GM18520 (cell line): ENCODE measurements at regions not wholly inside any gene's neighbourhood (a gene's known extent, or its start where the extent isn't known, plus 50 kb on each side); places are given as distances from the start of the nearest gene placed in this dataset.
"Not testable (repeated sequence)": the region's sequence is repeated elsewhere in the genome, so short reads cannot be mapped to it uniquely, and the experiment has no call there.

Experiments used
- ATAC-seq: cut with Tn5 transposase; IDR thresholded peaks from one replicate; pipeline ENCODE4 v1.9.1; 2021; ENCODE audit not compliant: unreplicated experiment

DNA sequence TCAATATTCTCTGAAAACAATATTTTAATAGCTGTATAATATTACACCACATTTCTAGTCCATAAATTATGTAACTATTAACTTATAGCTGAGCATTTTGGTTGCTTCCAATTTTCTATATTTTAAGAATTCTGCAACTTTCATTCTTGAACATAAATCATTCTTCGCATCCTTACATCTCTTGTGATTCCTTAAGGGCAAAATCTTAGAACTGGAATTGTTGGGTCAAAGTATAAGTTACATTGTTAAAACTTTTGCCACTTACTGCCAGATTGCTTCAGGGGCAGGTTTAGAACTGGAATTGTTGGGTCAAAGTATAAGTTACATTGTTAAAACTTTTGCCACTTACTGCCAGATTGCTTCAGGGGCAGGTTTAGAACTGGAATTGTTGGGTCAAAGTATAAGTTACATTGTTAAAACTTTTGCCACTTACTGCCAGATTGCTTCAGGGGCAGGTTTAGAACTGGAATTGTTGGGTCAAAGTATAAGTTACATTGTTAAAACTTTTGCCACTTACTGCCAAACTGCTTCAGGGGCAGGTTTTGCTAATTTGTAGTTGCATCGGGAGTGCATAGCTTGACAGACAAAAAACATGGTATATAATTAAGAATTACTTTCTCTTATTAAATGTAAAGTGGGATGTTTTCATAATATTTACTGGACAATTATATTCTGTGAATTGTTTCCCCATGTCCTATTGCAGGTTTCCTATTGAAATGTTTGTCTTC, 179.9 kb upstream of the OR13F1 start:
- ATAC-seq, result not testable (repeated sequence)

DNA sequence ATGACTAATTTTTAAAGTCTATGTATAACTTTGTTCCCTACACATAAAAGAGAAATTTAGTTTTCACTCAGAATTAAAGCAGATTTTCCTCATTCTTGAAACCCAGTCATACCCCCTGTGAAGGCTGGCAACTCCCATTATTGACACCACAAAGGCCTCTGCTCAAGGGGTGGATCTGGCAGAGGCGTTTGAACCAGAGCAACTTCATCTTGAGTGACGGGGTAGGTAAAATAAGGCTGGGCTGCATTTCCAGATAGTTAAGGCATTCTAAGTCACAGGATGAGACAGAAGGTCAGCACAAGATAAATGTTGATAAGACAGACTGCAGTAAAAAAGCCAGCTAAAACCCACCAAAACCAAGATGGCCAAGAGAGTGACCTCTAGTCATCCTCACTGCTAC, 177.2 kb upstream of the OR13F1 start:
- ATAC-seq, result no peak

DNA sequence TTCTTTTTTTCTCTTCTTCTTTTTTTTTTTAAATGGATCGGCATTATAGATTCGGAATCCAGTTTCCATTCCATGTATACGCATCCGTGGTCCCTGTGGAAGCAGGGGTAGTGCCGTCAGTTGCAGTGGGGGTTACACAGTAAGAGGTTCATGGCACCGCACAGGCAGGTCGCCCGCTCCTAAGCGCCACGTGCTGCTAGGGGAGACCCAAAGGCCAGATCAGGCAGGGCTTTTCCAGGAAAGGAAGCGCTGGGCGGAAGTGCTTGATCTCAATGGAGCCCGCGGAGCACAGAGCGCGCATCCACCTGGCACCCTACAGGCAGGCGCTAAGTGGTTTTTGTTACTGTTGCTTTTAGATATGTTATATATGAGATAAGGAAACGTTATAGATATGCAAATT, 174.8 kb upstream of the OR13F1 start:
- no peak for ATAC-seq

DNA sequence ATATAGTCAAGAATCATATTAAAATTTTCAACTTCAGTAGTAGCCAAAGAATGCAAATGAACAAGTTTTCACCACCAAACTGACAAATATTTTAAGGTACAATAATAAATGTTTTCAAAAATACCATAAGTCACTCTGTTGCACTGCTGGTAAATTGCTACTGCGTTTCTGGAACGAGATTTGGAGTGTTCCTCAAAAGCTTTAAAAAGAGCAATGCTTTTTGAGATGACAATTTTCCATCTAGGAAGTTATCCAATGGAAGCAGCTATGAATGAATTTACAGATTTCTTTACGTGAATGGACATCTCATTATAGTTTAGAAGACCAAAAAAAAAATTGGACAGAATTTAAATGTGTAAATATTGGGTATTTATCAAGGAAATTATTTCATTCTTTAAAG, 173.2 kb upstream of the OR13F1 start:
- ATAC-seq, result no peak

DNA sequence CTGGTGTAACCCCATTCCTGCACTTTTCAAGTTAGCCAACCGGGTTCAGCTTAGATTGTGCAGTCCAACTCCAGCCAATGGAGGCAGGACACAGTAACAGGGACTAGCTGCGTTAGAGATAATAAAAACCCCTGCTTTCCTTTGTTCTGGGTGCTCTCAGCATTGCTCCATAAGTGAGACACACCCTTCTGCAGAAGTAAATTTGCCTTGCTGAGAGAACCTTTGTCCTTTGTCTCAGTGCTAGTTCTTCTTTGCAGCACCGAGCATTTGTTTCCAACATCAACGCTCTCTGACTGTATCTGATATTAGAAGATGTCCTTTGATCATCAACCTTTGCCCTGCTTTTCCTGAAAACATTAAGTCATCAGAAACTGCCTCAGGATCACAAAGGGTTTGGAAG, 169.5 kb upstream of the OR13F1 start:
- ATAC-seq, result no peak

DNA sequence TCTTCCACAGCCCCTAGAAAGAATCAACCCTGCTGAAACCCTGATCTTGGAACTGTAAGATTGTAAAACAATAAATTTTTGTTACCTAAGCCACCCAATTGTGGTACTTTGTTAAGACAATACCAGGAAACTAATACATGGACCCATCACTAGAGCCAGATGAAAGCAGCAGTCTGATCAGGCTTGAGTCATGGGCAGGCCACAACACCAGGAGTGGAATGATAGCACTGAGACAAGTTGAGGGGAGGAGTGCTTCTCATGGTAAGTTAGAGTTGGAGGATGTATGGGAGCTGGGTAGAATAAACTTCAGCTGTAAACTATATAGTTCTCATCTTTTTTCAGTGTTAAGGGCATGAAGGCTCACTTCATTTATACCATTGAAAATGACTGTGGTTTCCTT, 164.4 kb upstream of the OR13F1 start:
- ATAC-seq, result no peak

DNA sequence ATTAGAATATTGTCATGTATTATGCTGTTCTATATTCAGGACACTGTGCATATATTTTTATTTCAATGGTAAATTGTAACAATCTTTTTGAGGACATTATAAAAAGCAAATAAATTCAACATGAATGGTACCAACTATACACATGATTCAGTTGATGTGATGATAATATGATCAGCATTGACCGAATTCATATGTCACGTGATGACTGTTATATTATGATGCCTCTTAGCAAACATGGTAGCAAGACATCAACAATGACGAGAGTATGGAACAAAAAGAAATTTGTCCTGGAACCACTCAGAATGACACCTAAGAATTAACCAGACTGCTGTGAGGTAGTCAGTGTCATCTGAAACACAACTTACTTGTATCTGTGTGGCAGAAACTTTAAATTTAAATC, 161.5 kb upstream of the OR13F1 start:
- no peak for ATAC-seq

DNA sequence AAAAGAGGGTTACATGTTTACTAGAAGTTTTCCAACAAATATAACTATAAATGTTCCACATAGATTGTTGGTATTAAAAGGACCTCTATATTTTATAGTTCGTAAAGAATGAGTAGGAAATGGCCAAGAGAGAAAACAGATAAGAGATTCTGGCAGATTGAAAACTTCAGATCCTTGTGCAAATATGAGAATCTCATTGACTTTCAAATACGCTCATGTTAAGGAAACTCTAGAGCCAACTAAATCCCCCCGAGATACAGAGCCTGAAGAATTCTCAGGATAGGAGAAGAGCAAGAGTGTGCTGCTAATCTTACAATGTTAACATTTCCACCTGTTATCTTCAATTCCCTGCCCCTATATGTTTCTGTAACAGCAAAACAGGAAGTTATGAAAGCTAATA, 159.0 kb upstream of the OR13F1 start:
- no peak for ATAC-seq

DNA sequence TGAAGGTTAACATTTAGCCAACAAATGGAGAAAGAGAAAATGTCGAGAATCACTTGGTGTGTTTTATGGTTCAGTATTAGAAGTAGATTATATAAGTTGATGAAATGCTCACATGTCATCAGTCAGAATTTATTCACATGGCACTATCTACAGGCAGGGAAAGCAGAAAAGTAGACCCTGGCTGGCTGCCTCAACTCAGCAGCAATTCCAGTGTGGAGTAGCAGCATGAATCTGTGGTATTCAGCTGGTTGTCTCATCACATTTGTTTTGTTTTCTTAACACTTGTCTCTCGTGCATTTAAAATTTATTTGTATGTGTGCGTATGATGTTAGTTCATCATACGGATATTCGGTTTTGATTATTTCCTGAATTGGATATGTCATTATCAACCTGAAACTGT, 153.5 kb upstream of the OR13F1 start:
- no peak for ATAC-seq

DNA sequence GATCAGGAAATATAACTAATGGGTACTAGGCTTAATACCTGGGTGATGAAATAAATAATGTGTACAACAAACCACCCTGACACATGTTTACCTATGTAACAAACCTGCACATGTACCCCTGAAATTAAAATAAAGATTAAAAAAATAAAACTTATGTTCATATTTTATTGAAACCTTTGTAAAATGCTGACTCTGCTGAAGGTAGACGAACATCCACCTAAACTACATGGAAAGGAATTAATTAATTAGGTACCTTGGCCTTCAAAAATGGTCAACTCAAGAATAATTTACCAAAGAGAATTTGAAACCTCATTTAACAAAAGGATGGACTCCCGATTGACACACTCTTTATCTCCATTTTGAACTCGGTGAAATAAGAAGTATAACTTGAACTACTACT, 152.3 kb upstream of the OR13F1 start:
- no peak for ATAC-seq

DNA sequence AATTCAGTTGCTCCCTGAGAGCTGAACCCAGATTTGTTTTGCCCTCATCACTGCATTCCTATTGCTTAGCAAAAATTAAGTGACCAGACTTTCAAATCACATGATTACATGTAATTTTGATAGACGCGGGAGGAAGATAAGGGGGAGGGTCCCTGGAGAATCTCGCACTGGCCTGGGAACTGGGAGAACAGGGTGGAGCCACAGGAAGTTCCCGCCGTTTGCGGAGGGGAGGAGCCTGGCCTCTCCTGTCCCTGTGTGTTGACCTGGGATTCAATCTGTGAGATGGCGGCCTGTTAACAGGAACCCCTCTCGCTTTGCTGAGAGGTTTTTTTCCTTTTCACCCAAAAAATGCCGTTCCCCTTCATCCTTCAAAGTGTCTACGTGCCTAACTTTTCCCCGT, 142.9 kb upstream of the OR13F1 start:
- ATAC-seq, result no peak

DNA sequence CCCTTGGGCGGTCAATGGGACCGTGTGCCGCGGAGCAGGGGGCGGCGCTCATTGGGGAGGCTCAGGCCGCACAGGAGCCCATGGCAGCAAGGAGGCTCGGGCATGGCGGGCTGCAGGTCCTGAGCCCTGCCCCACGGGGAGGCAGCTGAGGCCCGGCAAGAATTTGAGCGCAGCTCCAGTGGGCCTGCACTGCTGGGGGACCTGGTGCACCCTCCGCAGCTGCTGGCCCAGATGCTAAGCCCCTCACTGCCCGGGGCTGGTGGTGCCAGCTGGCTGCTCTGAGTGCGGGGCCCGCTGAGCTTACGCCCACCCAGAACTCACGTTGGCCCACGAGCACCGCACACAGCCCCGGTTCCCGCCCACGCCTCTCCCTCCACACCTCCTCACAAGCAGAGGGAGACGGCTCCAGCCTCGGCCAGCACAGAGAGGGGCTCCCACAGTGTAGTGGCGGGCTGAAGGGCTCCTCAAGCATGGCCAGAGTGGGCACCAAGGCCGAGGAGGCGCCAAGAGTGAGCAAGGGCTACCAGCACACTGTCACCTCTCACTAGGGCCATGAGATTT, 141.1 kb upstream of the OR13F1 start:
- no peak for ATAC-seq

DNA sequence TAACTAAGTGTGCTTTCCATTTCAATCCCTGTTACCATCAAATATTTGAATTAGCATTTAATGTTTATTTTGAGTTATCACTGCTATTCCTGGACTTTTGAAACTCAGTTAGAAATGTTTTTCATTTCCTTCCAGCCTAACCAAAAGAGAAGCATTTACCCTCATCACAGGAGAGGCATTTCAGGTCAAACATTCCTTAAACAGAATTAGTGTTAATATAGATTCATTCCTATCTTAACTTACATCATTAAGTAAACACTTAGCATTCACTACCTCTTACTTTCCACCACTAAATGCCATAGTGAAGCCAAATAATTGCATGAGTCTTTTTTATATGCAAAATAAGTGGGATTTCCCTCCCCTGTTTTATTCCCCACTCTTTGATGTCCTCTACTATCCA, 136.6 kb upstream of the OR13F1 start:
- no peak for ATAC-seq

DNA sequence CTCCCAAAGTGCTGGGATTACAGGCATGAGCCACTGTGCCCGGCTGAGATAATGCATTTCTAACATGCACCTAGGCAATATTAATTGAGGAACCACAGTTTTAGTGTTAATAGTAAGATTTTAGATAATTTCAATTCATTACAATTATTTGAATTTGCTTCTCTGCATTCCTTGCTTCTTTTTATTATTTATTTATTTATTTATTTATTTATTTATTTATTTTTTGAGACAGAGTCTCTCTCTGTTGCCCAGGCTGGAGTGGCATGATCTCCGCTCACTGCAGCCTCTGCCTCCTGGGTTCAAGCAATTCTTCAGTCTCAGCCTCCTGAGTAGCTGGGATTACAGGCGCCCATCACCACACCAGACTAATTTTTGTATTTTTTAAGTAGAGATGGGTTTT, 135.7 kb upstream of the OR13F1 start:
- not testable (repeated sequence) for ATAC-seq

DNA sequence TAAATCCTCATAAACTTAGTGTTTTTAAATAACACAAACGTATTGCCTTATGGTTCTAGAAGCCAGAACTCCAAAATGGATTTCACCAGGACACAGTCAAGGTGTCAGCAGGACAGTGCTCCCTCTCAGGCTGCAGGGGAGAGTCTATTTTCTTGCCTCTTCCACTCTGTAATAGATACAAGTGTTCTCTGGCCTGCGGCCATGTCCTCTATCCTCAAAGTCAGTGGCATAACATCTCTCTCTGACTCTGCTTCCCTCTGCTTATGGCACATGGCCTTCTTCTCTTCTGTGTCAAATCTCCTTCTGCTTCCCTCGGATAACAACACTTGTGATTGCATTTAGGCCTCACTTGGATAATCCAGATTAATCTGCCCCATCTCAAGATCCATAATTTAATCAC, 129.4 kb upstream of the OR13F1 start:
- no peak for ATAC-seq

DNA sequence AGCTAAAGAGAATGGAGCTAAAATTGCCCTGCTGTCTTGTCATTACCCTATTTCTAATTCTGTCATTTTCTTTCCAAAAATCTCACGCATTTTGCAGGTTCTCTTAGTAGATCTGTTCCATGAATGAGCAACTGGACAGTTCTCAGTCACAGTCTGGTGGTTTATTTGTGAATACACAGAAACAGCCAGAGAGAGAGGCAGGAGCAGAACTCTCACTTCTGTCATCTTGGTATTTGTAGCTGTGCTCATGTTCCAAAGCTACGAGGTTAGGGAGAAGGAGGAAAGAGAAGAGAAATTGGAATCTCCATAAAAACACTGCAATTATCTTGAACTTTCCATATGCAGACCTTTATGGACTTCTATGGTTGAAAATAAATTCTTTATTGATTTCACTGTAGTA, 118.0 kb upstream of the OR13F1 start:
- ATAC-seq, result no peak

DNA sequence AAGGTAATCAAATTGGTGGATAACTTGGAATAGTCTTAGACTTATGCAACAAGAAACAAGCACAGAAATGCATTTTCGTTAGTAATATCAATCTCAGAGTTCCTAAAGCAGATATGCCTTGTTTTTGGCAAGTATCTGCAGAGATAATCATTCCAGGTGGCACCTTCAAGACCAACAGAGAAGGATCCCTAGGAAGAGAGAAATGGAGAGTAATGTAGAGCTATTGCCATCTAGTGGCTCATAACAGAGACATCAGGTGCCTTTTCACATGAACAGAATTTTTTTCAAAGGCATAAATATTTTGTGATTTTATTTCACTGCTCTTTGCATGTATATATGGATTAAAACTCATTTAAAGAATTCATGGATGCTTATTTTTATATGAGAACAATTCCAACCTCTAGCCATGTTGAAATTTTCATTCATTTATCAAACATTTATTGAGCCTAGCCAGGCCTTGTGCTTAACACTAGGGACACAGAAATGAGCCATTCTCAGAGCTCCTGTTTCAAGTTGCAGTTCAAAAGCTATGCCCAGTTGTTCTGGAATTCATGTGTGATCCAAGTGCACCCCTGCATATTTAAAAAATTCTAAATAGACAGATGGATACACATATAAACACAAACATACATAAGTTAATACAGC, 117.5 kb upstream of the OR13F1 start:
- no peak for ATAC-seq

DNA sequence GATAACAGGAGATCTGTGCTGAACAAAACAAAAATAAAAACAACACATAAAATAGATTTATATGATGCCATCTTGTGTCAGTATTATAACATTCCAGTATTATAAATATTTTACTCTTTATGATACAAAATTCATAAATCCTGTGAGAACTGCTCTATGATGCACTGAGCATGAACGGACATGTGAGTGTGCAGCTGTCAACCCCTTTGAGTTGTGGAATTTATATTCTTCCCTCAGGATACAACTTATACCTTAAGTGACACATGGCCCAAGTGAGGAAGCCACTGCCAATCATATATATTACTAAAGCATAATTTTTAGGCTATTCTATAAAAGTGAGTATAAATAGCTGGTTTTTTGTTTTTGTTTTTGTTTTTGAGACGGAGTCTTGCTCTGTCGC, 116.0 kb upstream of the OR13F1 start:
- ATAC-seq, result no peak

DNA sequence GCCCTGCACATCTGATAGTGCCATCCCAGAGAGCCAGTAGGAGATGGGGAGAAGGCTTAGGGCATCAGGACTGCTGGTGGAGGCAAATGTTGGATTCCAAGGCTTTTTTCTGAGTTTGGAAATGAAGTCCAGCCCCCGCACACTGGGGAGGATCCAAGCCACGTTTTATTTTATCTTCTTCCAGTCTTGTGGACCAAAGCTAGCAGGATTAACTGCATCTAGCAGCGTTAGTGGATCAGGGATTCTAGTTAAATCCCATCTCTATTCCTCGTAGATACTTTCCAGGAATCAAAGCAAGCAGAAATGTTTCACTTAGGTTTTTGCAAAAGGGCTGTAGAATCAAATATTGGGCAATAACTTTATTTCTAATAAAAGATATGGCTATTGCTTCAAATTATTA, 114.7 kb upstream of the OR13F1 start:
- no peak for ATAC-seq

DNA sequence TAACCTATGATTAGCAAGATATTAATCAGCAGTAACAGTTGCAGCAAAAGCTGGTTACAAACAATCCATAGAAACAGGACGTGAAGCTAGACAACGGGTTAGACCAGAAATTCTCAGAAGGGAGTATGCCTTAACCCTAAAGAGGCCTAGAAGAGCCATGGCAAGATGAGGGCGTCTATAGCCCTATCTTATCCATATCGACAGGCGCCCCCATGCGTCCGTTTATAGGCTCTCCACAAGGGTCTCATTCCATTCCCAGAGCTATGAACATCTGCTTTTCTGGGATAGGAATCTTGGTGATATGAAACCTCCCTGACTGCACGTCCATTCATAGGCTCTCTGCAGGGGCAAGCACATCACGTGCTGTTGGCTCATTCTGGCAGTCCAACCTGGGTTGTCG, 109.2 kb upstream of the OR13F1 start:
- ATAC-seq, result not testable (repeated sequence)

DNA sequence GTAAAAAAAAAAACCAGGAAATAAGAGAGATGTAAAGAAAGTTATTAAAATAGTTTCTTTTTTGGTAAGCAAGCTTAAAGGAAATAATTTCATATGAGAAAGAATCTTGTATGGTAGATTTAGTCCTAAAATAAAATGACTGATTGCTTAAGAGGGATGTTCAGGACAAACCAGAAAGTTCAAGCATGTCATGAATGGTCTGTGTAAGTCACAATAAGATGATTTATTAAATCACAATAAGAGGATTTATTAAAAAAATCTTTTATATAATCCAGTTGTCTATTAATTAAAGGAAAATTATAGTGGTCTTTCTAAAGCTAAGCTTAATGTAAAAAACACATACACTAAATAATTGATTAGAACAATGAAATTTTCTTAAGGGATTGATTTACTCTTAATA, 91.8 kb upstream of the OR13F1 start:
- no peak for ATAC-seq

DNA sequence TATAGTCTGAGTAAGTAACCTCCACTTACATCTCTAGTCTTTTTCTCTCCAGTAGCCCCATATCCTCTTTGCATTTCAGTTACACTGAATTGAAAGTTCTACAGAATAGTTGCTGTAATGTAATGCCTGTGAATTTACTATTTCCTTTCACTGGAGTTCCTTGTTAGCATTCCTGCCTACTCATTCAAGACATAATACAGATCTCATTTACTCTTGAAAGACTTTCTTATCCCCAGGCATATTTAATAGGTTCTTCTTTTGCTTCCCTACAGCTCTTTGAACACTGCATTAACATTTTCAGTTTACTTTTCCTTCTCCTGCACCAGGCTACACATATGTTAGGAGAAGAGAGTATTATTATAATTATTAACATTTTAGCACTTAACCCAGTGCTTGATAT, 87.6 kb upstream of the OR13F1 start:
- ATAC-seq, result no peak

DNA sequence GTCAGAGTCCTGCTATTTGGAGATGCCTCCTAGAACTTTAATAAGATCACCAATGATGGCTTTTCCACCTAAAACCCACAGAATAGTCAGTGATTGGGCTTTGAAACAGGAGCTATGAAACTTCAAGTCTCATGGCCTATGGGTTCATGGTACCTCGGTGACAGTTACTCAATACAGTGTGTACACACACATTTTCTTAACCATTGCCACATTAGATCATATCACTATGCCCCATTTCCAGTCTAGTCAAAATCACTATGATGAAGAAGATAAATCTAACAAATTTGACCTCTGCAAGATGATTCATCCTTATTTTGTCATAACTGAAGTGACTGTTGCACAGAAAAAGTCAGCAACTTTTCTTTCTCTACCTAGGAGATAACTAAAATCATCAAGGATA, 86.8 kb upstream of the OR13F1 start:
- ATAC-seq, result no peak
